ENCODE measurements at regions not wholly inside any gene's neighbourhood (a gene's known extent, or its start where the extent isn't known, plus 50 kb on each side); places are given as distances from the start of the nearest gene placed in this dataset.
"Not testable (repeated sequence)": the region's sequence is repeated elsewhere in the genome, so short reads cannot be mapped to it uniquely, and the experiment has no call there.

DNA sequence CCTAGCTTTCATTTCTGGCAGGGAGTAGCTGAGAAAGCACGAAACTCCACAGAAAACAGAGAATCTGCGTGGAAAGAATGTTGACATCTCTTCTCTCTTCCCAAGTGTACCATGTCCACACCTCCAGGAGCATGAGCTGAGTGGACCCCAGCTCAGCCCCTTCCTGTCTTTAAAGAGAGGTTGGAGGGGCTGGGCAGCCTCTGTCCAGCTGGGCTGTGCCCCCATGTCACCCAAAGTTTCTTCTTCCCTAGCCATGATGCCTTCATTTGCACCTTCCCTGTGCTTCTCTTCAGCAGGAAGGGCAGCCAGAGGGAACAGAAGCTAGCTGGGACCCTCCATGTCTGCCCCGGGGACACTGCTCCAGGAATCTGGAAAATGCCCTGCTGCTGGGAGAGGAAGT, 655.0 kb upstream of the DEFB115 start:
- Histone ChIP-seq H3K36me3 (ENCODE audit: control insufficient read depth, insufficient read depth, low read length) (no peaks in the 10 kb centered on the region), H3K4me3 (ENCODE audit: insufficient read depth, low read depth, low read length) (no peak overlapping the region), H3K4me1 (ENCODE audit: control insufficient read depth, insufficient read depth, low read length) (no peaks in the 10 kb centered on the region), H3K27ac (ENCODE audit: insufficient read depth, low read depth, low read length, poor library complexity, severe bottlenecking) (no peak overlapping the region), H3K9me3 (ENCODE audit: control insufficient read depth, low read length) (peaks cover 4% of the 10 kb centered on the region), H3K27me3 (ENCODE audit: control insufficient read depth, insufficient read depth, low read length, poor library complexity, severe bottlenecking) (no peaks in the 10 kb centered on the region)
- 84 to 93% methylated on average over 3 of the region's 3 CpGs for WGBS, 2 experiments

DNA sequence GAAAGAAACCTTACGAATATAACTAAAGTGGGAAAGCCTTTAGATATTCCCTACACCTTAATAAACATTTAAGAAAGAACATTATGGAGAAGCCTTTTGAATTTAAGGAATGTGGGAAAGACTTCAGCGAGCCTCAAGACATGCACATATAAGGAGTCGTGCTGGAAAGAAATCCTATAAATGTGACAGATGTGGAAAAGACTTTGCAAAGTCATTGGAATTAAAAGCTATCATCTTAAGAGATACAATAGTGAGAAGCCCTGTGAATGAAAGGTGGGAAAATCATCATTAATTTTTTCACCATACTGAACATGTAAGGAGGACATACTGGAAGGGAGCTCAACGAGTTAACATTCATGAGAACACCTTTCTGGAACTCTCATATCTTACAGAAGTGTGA, 650.5 kb upstream of the DEFB115 start:
- WGBS, 2 experiments: 90 to 93% methylated on average over 2 to 4 of the region's 4 CpGs
- no peaks in the 10 kb centered on the region for H3K36me3 ChIP-seq (ENCODE audit: control insufficient read depth, insufficient read depth, low read length)
- H3K27ac ChIP-seq (ENCODE audit: insufficient read depth, low read depth, low read length, poor library complexity, severe bottlenecking): no peak overlapping the region
- no peaks in the 10 kb centered on the region for H3K4me1 ChIP-seq (ENCODE audit: control insufficient read depth, insufficient read depth, low read length)
- no peaks in the 10 kb centered on the region for H3K27me3 ChIP-seq (ENCODE audit: control insufficient read depth, insufficient read depth, low read length, poor library complexity, severe bottlenecking)
- no peak overlapping the region for H3K4me3 ChIP-seq (ENCODE audit: insufficient read depth, low read depth, low read length)
- H3K9me3 ChIP-seq (ENCODE audit: control insufficient read depth, low read length): peaks cover 4% of the 10 kb centered on the region

DNA sequence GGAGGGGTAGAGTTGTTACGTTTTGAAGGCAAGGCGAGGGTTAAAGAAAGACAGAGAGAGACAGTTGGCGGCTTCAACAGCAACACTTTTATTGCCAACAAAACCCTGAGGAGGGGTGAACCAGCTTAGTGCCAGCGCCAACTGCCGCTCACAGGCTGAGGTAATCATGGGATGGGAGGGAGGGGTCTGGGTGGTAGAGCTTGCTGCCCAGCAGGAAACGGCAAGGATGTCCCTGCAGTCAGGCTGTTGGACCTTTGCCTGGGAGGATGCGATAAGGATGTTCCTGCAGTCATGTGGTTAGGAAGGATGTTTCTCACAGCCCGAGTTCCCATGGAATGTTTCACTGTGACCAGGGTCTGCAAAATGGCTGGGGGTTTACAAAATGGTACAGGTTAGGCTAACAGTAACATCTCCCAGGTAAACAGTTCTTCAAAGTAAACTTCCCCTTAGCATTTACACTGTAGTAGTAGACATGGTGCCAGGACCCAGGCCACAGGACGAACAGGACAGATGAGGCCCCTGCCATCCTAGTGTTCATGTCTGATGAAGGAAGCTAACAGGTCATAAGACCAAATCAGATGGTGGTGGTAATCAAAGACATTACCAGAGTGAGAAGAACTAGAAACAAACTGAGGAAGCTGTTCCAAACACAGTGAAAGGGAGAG, 647.3 kb upstream of the DEFB115 start:
- Histone ChIP-seq H3K27me3 (ENCODE audit: control insufficient read depth, insufficient read depth, low read length, poor library complexity, severe bottlenecking) (no peaks in the 10 kb centered on the region), H3K4me1 (ENCODE audit: control insufficient read depth, insufficient read depth, low read length) (no peaks in the 10 kb centered on the region), H3K36me3 (ENCODE audit: control insufficient read depth, insufficient read depth, low read length) (no peaks in the 10 kb centered on the region), H3K9me3 (ENCODE audit: control insufficient read depth, low read length) (peaks cover 4% of the 10 kb centered on the region), H3K27ac (ENCODE audit: insufficient read depth, low read depth, low read length, poor library complexity, severe bottlenecking) (no peak overlapping the region), H3K4me3 (ENCODE audit: insufficient read depth, low read depth, low read length) (no peak overlapping the region)
- 88 to 92% methylated on average over 9 of the region's 9 CpGs for WGBS, 2 experiments

DNA sequence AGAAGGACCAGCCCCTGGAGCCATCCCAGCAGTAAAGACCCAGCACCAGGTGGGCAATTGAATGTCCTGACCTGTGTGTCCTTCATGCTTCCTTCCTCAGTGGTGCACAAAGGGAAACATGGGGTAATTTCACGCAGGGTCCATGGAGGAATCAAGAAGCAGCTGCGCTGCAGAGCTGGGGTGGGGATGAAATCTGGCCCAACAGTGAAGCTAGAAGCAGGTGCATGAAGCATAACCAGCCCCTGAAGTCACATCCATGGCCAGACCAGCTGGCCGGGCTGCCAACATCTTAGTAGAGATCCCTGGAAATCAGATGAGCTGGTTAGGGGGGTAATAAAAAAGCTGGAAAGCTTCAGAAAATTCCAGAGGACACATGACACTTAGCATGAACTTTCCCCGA, 646.7 kb upstream of the DEFB115 start:
- H3K27ac ChIP-seq (ENCODE audit: insufficient read depth, low read depth, low read length, poor library complexity, severe bottlenecking): no peak overlapping the region
- H3K9me3 ChIP-seq (ENCODE audit: control insufficient read depth, low read length): peaks cover 4% of the 10 kb centered on the region
- no peaks in the 10 kb centered on the region for H3K4me1 ChIP-seq (ENCODE audit: control insufficient read depth, insufficient read depth, low read length)
- H3K4me3 ChIP-seq (ENCODE audit: insufficient read depth, low read depth, low read length): no peak overlapping the region
- H3K27me3 ChIP-seq (ENCODE audit: control insufficient read depth, insufficient read depth, low read length, poor library complexity, severe bottlenecking): no peaks in the 10 kb centered on the region
- 90 to 94% methylated on average over 4 of the region's 4 CpGs for WGBS, 2 experiments
- no peaks in the 10 kb centered on the region for H3K36me3 ChIP-seq (ENCODE audit: control insufficient read depth, insufficient read depth, low read length)

DNA sequence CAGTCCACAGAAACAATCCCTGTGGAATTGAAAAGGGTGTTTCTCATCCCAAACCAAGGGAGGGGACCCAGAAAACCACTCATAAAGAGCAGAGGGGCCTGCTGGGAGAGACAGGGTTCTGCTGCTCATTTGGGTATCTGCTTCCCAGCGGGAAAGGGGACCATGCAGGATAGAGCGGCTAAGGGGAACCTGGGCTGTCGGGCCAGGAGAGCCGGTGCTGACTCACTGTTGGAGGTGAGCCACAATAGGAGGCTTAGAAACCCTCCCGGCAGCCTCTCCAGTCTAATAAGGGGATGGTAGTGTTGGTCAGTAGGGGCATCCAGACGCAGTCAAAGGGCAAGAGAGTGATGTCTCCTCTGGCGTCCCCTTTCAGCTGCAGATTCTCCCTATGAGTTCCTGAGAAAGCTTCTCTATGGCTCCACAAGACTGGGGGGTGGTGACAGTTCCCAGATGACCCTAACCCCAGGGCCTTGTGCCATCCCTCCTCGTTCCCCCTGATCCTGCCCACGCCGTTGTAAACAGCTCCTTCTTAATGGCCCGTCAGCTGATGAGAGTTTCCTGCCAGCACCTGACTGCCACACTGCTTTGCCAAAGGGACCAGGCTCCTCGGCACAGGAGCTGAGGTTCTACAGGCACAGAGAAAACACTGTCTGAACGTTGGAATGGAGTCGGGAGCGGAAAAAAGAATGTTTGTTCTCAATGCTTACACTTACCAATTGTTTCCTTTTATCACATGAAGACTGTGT, 646.1 kb upstream of the DEFB115 start:
- no peak overlapping the region for H3K4me3 ChIP-seq (ENCODE audit: insufficient read depth, low read depth, low read length)
- peaks cover 4% of the 10 kb centered on the region for H3K9me3 ChIP-seq (ENCODE audit: control insufficient read depth, low read length)
- 81 to 84% methylated on average over 15 of the region's 15 CpGs for WGBS, 2 experiments

DNA sequence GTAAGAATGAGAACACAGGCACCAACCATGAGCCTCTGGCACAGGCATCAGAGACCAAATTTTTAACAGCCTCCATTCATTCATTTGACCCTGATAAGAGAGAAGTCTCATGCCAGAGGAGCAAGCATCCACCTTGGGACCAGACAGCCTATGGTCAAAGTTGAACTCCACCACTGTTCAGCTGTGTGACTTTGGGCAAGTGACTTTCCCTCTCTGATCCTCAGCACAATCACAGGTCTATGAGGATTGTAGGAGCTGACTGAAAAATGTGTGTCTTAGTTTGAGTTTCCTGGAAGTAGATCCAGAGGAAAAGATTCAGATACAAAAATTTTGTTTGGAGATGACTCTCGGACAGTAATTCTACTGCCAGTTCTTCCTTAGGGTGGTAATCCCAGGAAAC, 645.1 kb upstream of the DEFB115 start:
- H3K4me1 ChIP-seq (ENCODE audit: control insufficient read depth, insufficient read depth, low read length): no peaks in the 10 kb centered on the region
- H3K4me3 ChIP-seq (ENCODE audit: insufficient read depth, low read depth, low read length): no peak overlapping the region
- H3K9me3 ChIP-seq (ENCODE audit: control insufficient read depth, low read length): peaks cover under 1% of the 10 kb centered on the region
- H3K27ac ChIP-seq (ENCODE audit: insufficient read depth, low read depth, low read length, poor library complexity, severe bottlenecking): no peak overlapping the region
- H3K27me3 ChIP-seq (ENCODE audit: control insufficient read depth, insufficient read depth, low read length, poor library complexity, severe bottlenecking): no peaks in the 10 kb centered on the region
- 91 to 93% methylated on average over 1 of the region's 1 CpG for WGBS, 2 experiments
- no peaks in the 10 kb centered on the region for H3K36me3 ChIP-seq (ENCODE audit: control insufficient read depth, insufficient read depth, low read length)

More for the DNA sequence above, 646.1 kb upstream of the DEFB115 start:
- Histone ChIP-seq H3K4me1 (ENCODE audit: control insufficient read depth, insufficient read depth, low read length) (no peaks in the 10 kb centered on the region), H3K27me3 (ENCODE audit: control insufficient read depth, insufficient read depth, low read length, poor library complexity, severe bottlenecking) (no peaks in the 10 kb centered on the region), H3K27ac (ENCODE audit: insufficient read depth, low read depth, low read length, poor library complexity, severe bottlenecking) (no peak overlapping the region), H3K36me3 (ENCODE audit: control insufficient read depth, insufficient read depth, low read length) (no peaks in the 10 kb centered on the region)

DNA sequence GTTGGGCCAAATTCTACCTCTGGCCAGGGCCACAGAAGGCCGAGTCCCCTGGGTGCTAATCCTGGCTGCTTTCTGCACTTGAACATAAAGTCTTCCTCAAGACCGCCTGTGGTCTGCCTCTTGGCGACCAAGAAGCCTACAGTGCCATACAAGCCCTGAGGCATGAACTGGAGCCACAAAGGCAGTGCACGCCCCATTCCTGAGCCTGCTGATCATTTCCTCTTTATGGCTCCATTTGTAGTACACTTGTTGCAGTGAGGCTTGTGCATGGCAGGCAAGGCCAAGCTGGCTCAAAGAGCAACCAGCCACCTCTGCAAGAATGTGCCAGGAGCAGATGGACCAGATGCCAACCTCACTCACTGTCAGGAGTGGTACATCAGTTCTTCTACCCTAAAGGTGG, 636.1 kb upstream of the DEFB115 start:
- not testable (repeated sequence) for H3K36me3 ChIP-seq (ENCODE audit: control insufficient read depth, insufficient read depth, low read length); H3K9me3 ChIP-seq (ENCODE audit: control insufficient read depth, low read length); H3K27me3 ChIP-seq (ENCODE audit: control insufficient read depth, insufficient read depth, low read length, poor library complexity, severe bottlenecking); H3K4me3 ChIP-seq (ENCODE audit: insufficient read depth, low read depth, low read length); H3K4me1 ChIP-seq (ENCODE audit: control insufficient read depth, insufficient read depth, low read length); H3K27ac ChIP-seq (ENCODE audit: insufficient read depth, low read depth, low read length, poor library complexity, severe bottlenecking)
- WGBS, 2 experiments: 90 to 97% methylated on average over 4 of the region's 4 CpGs

DNA sequence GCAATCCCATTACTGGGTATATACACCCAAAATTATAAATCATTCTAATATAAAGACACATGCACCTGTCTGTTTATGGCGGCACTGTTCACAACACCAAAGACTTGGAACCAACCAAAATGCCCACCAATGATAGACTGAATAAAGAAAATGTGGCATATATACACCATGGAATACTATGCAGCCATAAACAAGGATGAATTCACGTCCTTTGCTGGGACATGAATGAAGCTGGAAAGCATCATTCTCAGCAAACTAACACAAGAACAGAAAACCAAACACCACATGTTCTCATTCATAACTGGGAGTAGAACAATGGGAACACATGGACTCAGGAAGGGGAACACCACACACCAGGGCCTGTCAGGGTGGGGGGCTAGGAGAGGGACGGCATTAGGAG, 633.2 kb upstream of the DEFB115 start:
- H3K27ac ChIP-seq (ENCODE audit: insufficient read depth, low read depth, low read length, poor library complexity, severe bottlenecking); H3K27me3 ChIP-seq (ENCODE audit: control insufficient read depth, insufficient read depth, low read length, poor library complexity, severe bottlenecking); H3K4me3 ChIP-seq (ENCODE audit: insufficient read depth, low read depth, low read length); H3K36me3 ChIP-seq (ENCODE audit: control insufficient read depth, insufficient read depth, low read length); H3K4me1 ChIP-seq (ENCODE audit: control insufficient read depth, insufficient read depth, low read length); H3K9me3 ChIP-seq (ENCODE audit: control insufficient read depth, low read length): not testable (repeated sequence)
- WGBS, 2 experiments: 82 to 89% methylated on average over 2 to 3 of the region's 3 CpGs

DNA sequence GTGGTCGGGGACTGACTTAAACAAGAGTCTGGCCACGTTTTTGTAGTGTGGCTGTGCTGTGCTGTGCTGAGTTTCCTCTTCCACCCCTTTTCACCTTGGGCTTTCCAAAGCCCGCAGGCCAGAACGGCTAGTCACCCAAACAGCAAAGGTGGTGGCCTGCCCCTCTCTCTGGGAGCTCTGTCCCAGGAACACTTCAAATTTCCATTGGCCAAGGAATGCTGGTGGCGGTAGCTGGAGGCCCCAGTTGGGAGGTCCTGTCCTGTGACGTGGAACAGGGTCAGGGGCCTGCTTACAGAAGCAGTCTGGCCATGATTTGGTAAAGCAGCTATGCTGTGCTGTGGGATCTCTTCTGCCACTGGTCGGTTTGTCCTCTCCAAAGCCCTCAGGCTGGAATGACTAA, 628.1 kb upstream of the DEFB115 start:
- WGBS, 2 experiments: 78 to 81% methylated on average over 7 of the region's 7 CpGs
- H3K4me3 ChIP-seq (ENCODE audit: insufficient read depth, low read depth, low read length); H3K4me1 ChIP-seq (ENCODE audit: control insufficient read depth, insufficient read depth, low read length); H3K36me3 ChIP-seq (ENCODE audit: control insufficient read depth, insufficient read depth, low read length); H3K9me3 ChIP-seq (ENCODE audit: control insufficient read depth, low read length); H3K27ac ChIP-seq (ENCODE audit: insufficient read depth, low read depth, low read length, poor library complexity, severe bottlenecking); H3K27me3 ChIP-seq (ENCODE audit: control insufficient read depth, insufficient read depth, low read length, poor library complexity, severe bottlenecking): not testable (repeated sequence)

DNA sequence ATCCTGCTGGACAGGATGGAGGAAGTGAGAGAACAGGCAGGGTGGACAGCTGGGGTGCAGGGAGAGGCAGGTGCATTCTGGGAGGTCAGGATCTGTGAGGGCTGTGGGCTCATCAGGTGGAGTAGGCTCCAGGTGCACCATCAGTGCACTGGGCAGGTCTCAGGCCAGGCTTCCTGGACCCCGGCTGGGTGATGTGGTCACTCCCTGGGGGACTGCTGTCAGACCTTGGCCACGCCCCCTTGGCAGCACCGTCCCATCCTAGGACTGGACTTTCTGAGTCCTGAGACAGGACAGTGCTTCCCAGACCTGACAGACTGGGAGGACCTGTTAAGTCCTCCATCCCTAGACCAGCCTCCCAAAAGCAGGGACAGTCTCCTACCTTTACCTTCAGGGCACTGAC, 626.7 kb upstream of the DEFB115 start:
- H3K36me3 ChIP-seq (ENCODE audit: control insufficient read depth, insufficient read depth, low read length): no peaks in the 10 kb centered on the region
- H3K4me1 ChIP-seq (ENCODE audit: control insufficient read depth, insufficient read depth, low read length): no peaks in the 10 kb centered on the region
- H3K27ac ChIP-seq (ENCODE audit: insufficient read depth, low read depth, low read length, poor library complexity, severe bottlenecking): no peak overlapping the region
- 86 to 88% methylated on average over 3 of the region's 3 CpGs for WGBS, 2 experiments
- peaks cover 2% of the 10 kb centered on the region for H3K9me3 ChIP-seq (ENCODE audit: control insufficient read depth, low read length)
- H3K27me3 ChIP-seq (ENCODE audit: control insufficient read depth, insufficient read depth, low read length, poor library complexity, severe bottlenecking): no peaks in the 10 kb centered on the region
- no peak overlapping the region for H3K4me3 ChIP-seq (ENCODE audit: insufficient read depth, low read depth, low read length)

Measured in ectodermal cell (in vitro differentiated cells).